ENCODE measurements at regions not wholly inside any gene's neighbourhood (a gene's known extent, or its start where the extent isn't known, plus 50 kb on each side); places are given as distances from the start of the nearest gene placed in this dataset.

- TF ChIP-seq, protein P1, sequence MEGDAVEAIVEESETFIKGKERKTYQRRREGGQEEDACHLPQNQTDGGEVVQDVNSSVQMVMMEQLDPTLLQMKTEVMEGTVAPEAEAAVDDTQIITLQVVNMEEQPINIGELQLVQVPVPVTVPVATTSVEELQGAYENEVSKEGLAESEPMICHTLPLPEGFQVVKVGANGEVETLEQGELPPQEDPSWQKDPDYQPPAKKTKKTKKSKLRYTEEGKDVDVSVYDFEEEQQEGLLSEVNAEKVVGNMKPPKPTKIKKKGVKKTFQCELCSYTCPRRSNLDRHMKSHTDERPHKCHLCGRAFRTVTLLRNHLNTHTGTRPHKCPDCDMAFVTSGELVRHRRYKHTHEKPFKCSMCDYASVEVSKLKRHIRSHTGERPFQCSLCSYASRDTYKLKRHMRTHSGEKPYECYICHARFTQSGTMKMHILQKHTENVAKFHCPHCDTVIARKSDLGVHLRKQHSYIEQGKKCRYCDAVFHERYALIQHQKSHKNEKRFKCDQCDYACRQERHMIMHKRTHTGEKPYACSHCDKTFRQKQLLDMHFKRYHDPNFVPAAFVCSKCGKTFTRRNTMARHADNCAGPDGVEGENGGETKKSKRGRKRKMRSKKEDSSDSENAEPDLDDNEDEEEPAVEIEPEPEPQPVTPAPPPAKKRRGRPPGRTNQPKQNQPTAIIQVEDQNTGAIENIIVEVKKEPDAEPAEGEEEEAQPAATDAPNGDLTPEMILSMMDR (IDR thresholded peaks at IDR 0.05) = no peak
- TF ChIP-seq TCF7L2 (IDR thresholded peaks at IDR 0.05; ENCODE audit: low read depth, low read length) = no peak
- TF ChIP-seq SIN3A (IDR thresholded peaks at IDR 0.05; ENCODE audit: borderline replicate concordance, insufficient read depth, low read depth, low read length) = no peak
- no peak for TF ChIP-seq POLR2AphosphoS5 (IDR thresholded peaks at IDR 0.05; ENCODE audit: low read depth, low read length)
These were observed 198.8 kb downstream of the FCRL5 start for GRCh38 chr1:157353546-157353945.
